ENCODE measurements at regions not wholly inside any gene's neighbourhood (a gene's known extent, or its start where the extent isn't known, plus 50 kb on each side); places are given as distances from the start of the nearest gene placed in this dataset.

- TF ChIP-seq FOXM1 (IDR thresholded peaks at IDR 0.05; ENCODE audit: borderline replicate concordance) (no peak), ELF4 (IDR thresholded peaks at IDR 0.05) (no peak), NFRKB (IDR thresholded peaks at IDR 0.05) (no peak), SP1 (IDR thresholded peaks at IDR 0.05) (no peak), BHLHE40 (IDR thresholded peaks at IDR 0.05; ENCODE audit: borderline replicate concordance) (no peak), ZNF384 (IDR thresholded peaks at IDR 0.05) (no peak), L3MBTL2 (conservative IDR thresholded peaks at IDR 0.05) (no peak), LEF1 (IDR thresholded peaks at IDR 0.05; ENCODE audit: borderline replicate concordance) (no peak), FOXA1 (IDR thresholded peaks at IDR 0.05) (no peak)
Observed at GRCh38 chr7:46355331-46355730, 434.3 kb upstream of the IGFBP3 start.

Data from HEK293T (cell line).